Pancreas (tissue), 10 donors: ENCODE measurements at regions not wholly inside any gene's neighbourhood (a gene's known extent, or its start where the extent isn't known, plus 50 kb on each side); places are given as distances from the start of the nearest gene placed in this dataset.

Source experiments
- ATAC-seq, 4 donors: fragments of 200-7000 bp; cut with Tn5 transposase; one replicate each; pipeline versions ENCODE4 v1.8.0 to v1.9.1; 2020; ENCODE audit warnings: mild to moderate bottlenecking in 4 of 4, moderate library complexity in 4 of 4
- DNase-seq, 6 donors: peaks; one replicate each; pipeline ENCODE4 v3.0.0-alpha.2; 2020
- FAIRE-seq: peaks from 2 replicates; lab custom pipeline; 2012; peaks lifted over from hg19 to GRCh38; lab: Jason Lieb, UNC
- H3K27ac ChIP-seq, 4 donors: fragments of 200-600 bp; sonication (generic); 1 replicate in 3 of 4; 2 replicates in 1 of 4; pipeline versions ENCODE4 v1.5.0 to v1.8.0; 2020
- H3K27me3 ChIP-seq, 4 donors: fragments of 200-600 bp; one replicate each; pipeline ENCODE4 v1.8.0; 2021
- H3K36me3 ChIP-seq, 3 donors: fragments of 200-600 bp; sonication (generic) in 1 of 3; one replicate each; pipeline versions ENCODE4 v1.5.0 to v1.8.0; 2020 to 2021
- H3K4me1 ChIP-seq, 3 donors: fragments of 200-600 bp; one replicate each; pipeline ENCODE4 v1.8.0; 2021
- H3K4me3 ChIP-seq, 4 donors: fragments of 200-600 bp; sonication (generic) in 2 of 4; one replicate each; pipeline versions ENCODE4 v1.5.0 to v1.8.0; 2020 to 2021
- H3K9me3 ChIP-seq, 4 donors: fragments of 200-600 bp; one replicate each; pipeline ENCODE4 v1.8.0; 2021
- whole genome bisulfite sequencing, 2 donors: extraction: QIAGEN DNeasy Blood & Tissue Kit; methylation state at CpG; one replicate each; pipeline ENCODE4 v1.1.7; 2013; 5-methylcytosine and 5-hydroxymethylcytosine counted together
- intact Hi-C, 3 donors: fragments of 100-400 bp; cut with DNase I; formaldehyde crosslinking; loops; one replicate each; pipeline versions ENCODE4 v1.11.1 to v1.14.2; 2022
- TF ChIP-seq, protein P1 (sequence below), 4 donors: fragments of 200-600 bp; sonication (generic) in 3 of 4; IDR thresholded peaks; one replicate each; pipeline versions ENCODE4 v1.5.0 to v1.8.0; 2021; ENCODE audit warnings: antibody characterized with exemption in 4 of 4
- donor health status: healthy with polysubstance abuse.
- donor health status: DM: no; HTN: no; CAD: no; lungs with moderate emphysema.
- donor health status: DM: no; HTN: no; CAD: no.
- donor health status: control.
- donor health status: control.
- donor health status: Bipolar disorder and iron deficiency.
- donor health status: DM: yes; HTN: yes; CAD: no.
- donor health status: DM: no; HTN: no; CAD: no.
- donor health status: DM: no; HTN: no; CAD: no.
- donor health status: DM: yes; HTN: yes; CAD: no.

DNA sequence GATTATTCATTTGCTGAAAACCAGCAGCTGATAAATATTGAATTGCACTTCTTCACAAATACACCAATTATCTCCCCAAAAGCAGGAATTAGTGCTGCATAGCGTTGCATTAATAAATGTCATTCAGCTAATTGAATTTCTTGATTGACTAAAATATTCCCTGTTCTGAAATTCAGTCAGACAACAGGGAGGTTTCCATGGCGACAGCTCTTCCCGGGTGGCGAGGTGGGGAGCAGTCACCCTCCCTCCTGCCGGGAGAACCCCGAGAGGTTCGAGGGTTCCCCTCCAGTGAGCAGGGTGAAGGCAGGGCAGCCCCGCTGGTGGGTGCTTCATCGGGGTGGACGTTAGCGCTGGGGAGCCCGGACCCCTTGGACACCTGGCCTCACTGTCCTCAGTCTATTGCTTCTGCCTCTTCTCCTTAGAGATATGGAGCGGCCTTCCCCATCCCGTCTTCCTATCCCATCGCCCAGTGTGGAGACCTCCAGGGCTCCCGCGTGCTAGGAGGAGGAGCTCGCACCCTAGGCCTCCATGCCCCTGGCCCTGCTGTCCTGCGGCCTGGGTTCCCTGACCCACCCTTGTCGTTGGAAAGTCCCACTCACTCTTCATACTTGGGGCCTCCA lies 983.5 kb downstream of the BRD1 start:
- 60 to 70% methylated on average over 17 to 20 of the region's 20 CpGs for WGBS, 2 donors
- no peak for ATAC-seq
- H3K9me3 ChIP-seq = no peaks in the 10 kb centered on the region
- no peaks in the 10 kb centered on the region for H3K36me3 ChIP-seq
- H3K4me3 ChIP-seq = no peak overlapping the region
- no peak for FAIRE-seq
- H3K4me1 ChIP-seq = no peaks in the 10 kb centered on the region
- TF ChIP-seq, protein P1, sequence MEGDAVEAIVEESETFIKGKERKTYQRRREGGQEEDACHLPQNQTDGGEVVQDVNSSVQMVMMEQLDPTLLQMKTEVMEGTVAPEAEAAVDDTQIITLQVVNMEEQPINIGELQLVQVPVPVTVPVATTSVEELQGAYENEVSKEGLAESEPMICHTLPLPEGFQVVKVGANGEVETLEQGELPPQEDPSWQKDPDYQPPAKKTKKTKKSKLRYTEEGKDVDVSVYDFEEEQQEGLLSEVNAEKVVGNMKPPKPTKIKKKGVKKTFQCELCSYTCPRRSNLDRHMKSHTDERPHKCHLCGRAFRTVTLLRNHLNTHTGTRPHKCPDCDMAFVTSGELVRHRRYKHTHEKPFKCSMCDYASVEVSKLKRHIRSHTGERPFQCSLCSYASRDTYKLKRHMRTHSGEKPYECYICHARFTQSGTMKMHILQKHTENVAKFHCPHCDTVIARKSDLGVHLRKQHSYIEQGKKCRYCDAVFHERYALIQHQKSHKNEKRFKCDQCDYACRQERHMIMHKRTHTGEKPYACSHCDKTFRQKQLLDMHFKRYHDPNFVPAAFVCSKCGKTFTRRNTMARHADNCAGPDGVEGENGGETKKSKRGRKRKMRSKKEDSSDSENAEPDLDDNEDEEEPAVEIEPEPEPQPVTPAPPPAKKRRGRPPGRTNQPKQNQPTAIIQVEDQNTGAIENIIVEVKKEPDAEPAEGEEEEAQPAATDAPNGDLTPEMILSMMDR (IDR thresholded peaks at IDR 0.05) = no peak
- no peak overlapping the region for H3K27ac ChIP-seq
- DNase-seq = peak in 1 of 6 donors; percentile 22
- intact Hi-C loops = no loop called here
- no peaks in the 10 kb centered on the region for H3K27me3 ChIP-seq

DNA sequence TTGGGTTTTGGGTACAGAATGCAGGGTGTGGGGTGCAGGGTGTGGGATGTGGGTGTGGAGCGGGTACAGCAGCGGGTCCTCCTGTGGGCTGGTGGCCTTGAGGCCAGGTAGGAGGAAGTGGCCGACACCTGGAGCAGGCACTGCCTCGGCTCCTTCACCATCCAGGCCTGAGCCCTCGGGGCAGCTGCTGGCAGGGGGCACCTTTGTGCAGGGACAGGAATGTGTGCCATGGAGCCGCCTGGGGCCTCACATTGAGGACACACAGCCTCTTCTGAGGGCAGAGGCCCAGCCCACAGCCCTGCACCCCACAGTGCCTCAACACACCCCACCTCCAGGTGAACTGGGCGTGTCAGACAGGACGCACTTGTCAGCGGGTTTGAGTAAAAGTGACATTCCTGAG lies 984.0 kb downstream of the BRD1 start:
- peak in 1 of 6 donors; percentile 28 for DNase-seq
- H3K9me3 ChIP-seq = no peaks in the 10 kb centered on the region
- H3K4me3 ChIP-seq = no peak overlapping the region
- FAIRE-seq = no peak
- intact Hi-C loops = no loop called here
- H3K4me1 ChIP-seq = no peaks in the 10 kb centered on the region
- TF ChIP-seq, protein P1 (IDR thresholded peaks at IDR 0.05) = no peak
- H3K27me3 ChIP-seq = no peaks in the 10 kb centered on the region
- no peak overlapping the region for H3K27ac ChIP-seq
- ATAC-seq = no peak
- H3K36me3 ChIP-seq = no peaks in the 10 kb centered on the region
- 36 to 41% methylated on average over 9 of the region's 9 CpGs for WGBS, 2 donors

DNA sequence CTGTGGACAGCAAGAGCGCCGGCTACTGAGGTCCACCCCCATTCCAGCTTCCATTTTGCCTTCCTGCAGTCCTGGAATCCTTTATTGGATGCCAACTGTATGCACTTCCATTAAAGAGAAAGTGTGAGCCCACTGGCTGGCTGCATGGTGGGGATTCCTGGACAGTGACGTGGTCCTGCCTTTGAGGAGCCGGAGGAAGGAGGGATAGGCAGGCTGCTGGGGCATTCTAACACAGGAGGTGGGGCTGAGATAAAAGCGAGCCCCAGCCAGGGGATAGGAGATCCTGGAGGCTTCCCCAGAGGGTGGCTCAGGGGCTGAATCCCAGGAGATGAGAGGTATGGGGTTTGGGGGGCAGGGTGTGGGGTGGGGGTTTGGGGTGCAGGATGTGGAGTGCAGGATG lies 984.7 kb downstream of the BRD1 start:
- Histone ChIP-seq H3K27ac (no peak overlapping the region), H3K27me3 (no peaks in the 10 kb centered on the region), H3K36me3 (no peaks in the 10 kb centered on the region), H3K4me3 (no peak overlapping the region), H3K4me1 (no peaks in the 10 kb centered on the region), H3K9me3 (no peaks in the 10 kb centered on the region)
- intact Hi-C loops = no loop called here
- DNase-seq (no peak), ATAC-seq (no peak), FAIRE-seq (no peak)
- TF ChIP-seq, protein P1 (IDR thresholded peaks at IDR 0.05) = no peak
- WGBS, 2 donors = 55 to 65% methylated on average over 5 of the region's 5 CpGs

DNA sequence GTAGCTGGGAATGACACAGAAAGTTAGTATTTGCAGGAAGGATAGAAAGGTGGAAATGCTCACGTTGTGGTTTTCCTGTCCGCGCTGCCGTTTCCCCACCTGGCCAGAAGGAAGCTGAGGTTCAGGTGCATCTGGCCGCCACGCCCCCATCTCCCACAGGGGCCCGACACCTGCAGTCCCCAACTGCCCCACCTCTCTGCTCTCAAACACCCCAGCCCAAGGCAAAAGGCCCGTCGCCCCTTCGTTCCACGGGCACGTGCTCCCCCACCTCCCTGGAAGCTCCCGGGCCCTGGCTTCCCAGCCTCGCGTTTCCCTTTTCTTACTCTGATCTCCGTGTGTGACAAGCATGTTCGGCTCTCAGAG lies 985.1 kb downstream of the BRD1 start:
- no peaks in the 10 kb centered on the region for H3K4me1 ChIP-seq
- intact Hi-C loops = no loop called here
- no peak overlapping the region for H3K27ac ChIP-seq
- TF ChIP-seq, protein P1 (IDR thresholded peaks at IDR 0.05) = no peak
- 35 to 42% methylated on average over 17 of the region's 17 CpGs for WGBS, 2 donors
- ATAC-seq = no peak
- no peaks in the 10 kb centered on the region for H3K36me3 ChIP-seq
- H3K27me3 ChIP-seq = no peaks in the 10 kb centered on the region
- H3K4me3 ChIP-seq = no peak overlapping the region
- DNase-seq = peak in 1 of 6 donors; percentile 39
- H3K9me3 ChIP-seq = no peaks in the 10 kb centered on the region
- FAIRE-seq = no peak

DNA sequence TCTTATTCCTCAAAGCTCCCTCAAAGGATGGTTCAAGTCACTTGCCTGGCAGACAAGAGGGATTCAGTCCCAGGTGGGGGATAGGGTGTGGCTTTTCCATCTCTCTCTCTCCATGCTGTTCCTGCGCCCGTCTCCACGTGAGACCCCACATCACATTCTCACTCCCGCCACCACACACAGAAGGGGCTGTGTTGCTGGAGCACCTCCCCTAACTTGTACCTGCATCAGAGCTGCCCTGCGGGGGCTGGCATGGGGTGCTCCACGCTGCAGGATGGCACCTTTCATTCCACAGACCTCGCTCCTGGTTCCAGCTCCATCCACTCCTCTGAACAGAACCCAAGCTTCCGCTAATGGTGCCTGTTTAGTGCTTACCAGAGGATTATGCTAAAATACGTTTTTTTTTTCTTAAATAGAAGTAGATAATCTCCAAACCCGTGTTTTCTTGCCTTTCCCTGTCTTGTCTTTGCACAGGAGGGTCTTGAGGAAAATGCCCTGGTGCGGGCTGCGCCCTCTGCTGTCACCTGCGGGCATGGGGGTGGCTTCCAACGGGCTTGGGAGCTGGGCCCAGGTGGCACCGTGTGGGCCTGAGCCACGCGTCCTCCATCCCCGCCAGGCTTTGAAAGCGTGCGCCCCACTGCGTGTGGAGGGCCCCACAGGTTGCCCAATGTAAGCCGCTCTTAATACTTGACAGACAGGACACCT lies 985.6 kb downstream of the BRD1 start:
- DNase-seq (peak in 1 of 6 donors; percentile 40), FAIRE-seq (no peak), ATAC-seq (no peak)
- H3K4me1 ChIP-seq = no peaks in the 10 kb centered on the region
- no peaks in the 10 kb centered on the region for H3K36me3 ChIP-seq
- no peak overlapping the region for H3K4me3 ChIP-seq
- no peaks in the 10 kb centered on the region for H3K27me3 ChIP-seq
- no peak overlapping the region for H3K27ac ChIP-seq
- 60 to 71% methylated on average over 22 of the region's 22 CpGs for WGBS, 2 donors
- TF ChIP-seq, protein P1 (IDR thresholded peaks at IDR 0.05) = no peak
- no peaks in the 10 kb centered on the region for H3K9me3 ChIP-seq
- intact Hi-C loops = no loop called here
